ENCODE measurements at regions not wholly inside any gene's neighbourhood (a gene's known extent, or its start where the extent isn't known, plus 50 kb on each side); places are given as distances from the start of the nearest gene placed in this dataset.

GRCh38 chr15:29403772-29404171 is 134.2 kb upstream of the NSMCE3 start:
- no peak for TF ChIP-seq CTCF (IDR thresholded peaks at IDR 0.05)
- Histone ChIP-seq H3K36me3 (no peaks in the 10 kb centered on the region), H3K27ac (no peak overlapping the region), H3K9me3 (no peaks in the 10 kb centered on the region), H3K4me1 (no peaks in the 10 kb centered on the region), H3K4me3 (no peak overlapping the region), H3K27me3 (no peaks in the 10 kb centered on the region)
- no peak for DNase-seq (ENCODE audit: low spot score)

GRCh38 chr15:29401644-29402043 is 132.0 kb upstream of the NSMCE3 start:
- H3K4me3 ChIP-seq: no peak overlapping the region
- no peaks in the 10 kb centered on the region for H3K4me1 ChIP-seq
- DNase-seq (ENCODE audit: low spot score): no peak
- H3K27ac ChIP-seq: no peak overlapping the region
- H3K27me3 ChIP-seq: no peaks in the 10 kb centered on the region
- no peaks in the 10 kb centered on the region for H3K36me3 ChIP-seq
- no peak for TF ChIP-seq CTCF (IDR thresholded peaks at IDR 0.05)
- H3K9me3 ChIP-seq: no peaks in the 10 kb centered on the region

- Histone ChIP-seq H3K27ac (no peak overlapping the region), H3K27me3 (no peaks in the 10 kb centered on the region), H3K9me3 (no peaks in the 10 kb centered on the region), H3K4me1 (no peaks in the 10 kb centered on the region), H3K36me3 (no peaks in the 10 kb centered on the region), H3K4me3 (no peak overlapping the region)
- no peak for TF ChIP-seq CTCF (IDR thresholded peaks at IDR 0.05)
- no peak for DNase-seq (ENCODE audit: low spot score)
Observed at GRCh38 chr15:29400701-29401100, 131.1 kb upstream of the NSMCE3 start.

- Histone ChIP-seq H3K27me3 (no peaks in the 10 kb centered on the region), H3K9me3 (no peaks in the 10 kb centered on the region), H3K36me3 (no peaks in the 10 kb centered on the region), H3K4me1 (no peaks in the 10 kb centered on the region), H3K4me3 (no peak overlapping the region), H3K27ac (no peak overlapping the region)
- DNase-seq (ENCODE audit: low spot score): no peak
- TF ChIP-seq CTCF (IDR thresholded peaks at IDR 0.05): no peak
Observed at GRCh38 chr15:29398907-29399306, 129.3 kb upstream of the NSMCE3 start.

- no peak for TF ChIP-seq CTCF (IDR thresholded peaks at IDR 0.05)
- Histone ChIP-seq H3K4me3 (no peak overlapping the region), H3K36me3 (no peaks in the 10 kb centered on the region), H3K27me3 (no peaks in the 10 kb centered on the region), H3K4me1 (no peaks in the 10 kb centered on the region), H3K9me3 (no peaks in the 10 kb centered on the region), H3K27ac (no peak overlapping the region)
- no peak for DNase-seq (ENCODE audit: low spot score)
Observed at GRCh38 chr15:29396176-29396811, 126.7 kb upstream of the NSMCE3 start.

GRCh38 chr15:29393443-29393842 is 123.8 kb upstream of the NSMCE3 start:
- Histone ChIP-seq H3K27me3 (no peaks in the 10 kb centered on the region), H3K9me3 (no peaks in the 10 kb centered on the region), H3K4me1 (no peaks in the 10 kb centered on the region), H3K27ac (no peak overlapping the region), H3K36me3 (no peaks in the 10 kb centered on the region), H3K4me3 (no peak overlapping the region)
- no peak for DNase-seq (ENCODE audit: low spot score)
- TF ChIP-seq CTCF (IDR thresholded peaks at IDR 0.05): no peak
